ENCODE measurements at regions not wholly inside any gene's neighbourhood (a gene's known extent, or its start where the extent isn't known, plus 50 kb on each side); places are given as distances from the start of the nearest gene placed in this dataset.

DNA sequence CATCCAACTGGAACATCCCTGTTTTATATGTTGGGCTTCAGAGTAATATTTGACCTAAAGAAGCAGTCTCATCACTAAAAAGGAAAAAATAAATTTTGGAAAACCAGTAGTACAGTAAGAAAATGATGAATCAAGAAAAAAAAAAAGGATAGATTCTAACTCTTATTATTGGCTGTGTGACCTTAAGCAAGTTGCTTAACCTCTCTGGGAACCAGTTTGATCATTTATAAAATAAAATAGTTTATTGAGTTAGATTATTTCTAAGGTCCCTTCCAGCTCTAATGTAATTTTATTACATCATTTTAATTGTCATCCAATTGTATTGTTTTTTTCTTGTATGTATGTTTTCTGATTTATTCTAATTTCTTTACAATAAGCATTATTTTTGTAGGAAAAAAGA, 127.0 kb downstream of the PRELID2 start:
- H3K4me3 Mint-ChIP-seq, result no peak overlapping the region
- H3K4me1 Mint-ChIP-seq, result no peaks in the 10 kb centered on the region
- no peaks in the 10 kb centered on the region for H3K36me3 Mint-ChIP-seq
- Histone ChIP-seq H3K27me3 (ENCODE audit: control insufficient read depth in 2 of 2, insufficient read depth in 2 of 2, low read length in 2 of 2) (no peaks in the 10 kb centered on the region), H3K4me3 (ENCODE audit: low read length) (no peak overlapping the region), H3K36me3 (ENCODE audit: control insufficient read depth in 2 of 3, insufficient read depth in 3 of 3, low read length in 3 of 3) (no peaks in the 10 kb centered on the region), H3K27ac (ENCODE audit: low read depth, low read length) (no peak overlapping the region), H3K9me3 (ENCODE audit: control insufficient read depth in 2 of 3, low read length in 3 of 3) (no peaks in the 10 kb centered on the region), H3K4me1 (ENCODE audit: control insufficient read depth in 2 of 2, insufficient read depth in 2 of 2, low read length in 2 of 2) (no peaks in the 10 kb centered on the region)
- ChIA-PET CTCF (no interaction called here), POLR2A (no interaction called here)
- DNase-seq (no peak), ATAC-seq (no peak)
- H3K27ac Mint-ChIP-seq, result no peak overlapping the region
- intact Hi-C loops (cut with micrococcal nuclease), result no loop called here
- peaks cover 0 to 4% (median 0%) of the 10 kb centered on the region in 5 donors for H3K27me3 Mint-ChIP-seq
- no peaks in the 10 kb centered on the region for H3K9me3 Mint-ChIP-seq

GRCh38 chr5:145704724-145705123, 130.4 kb downstream of the PRELID2 start:
- Histone ChIP-seq H3K4me3 (ENCODE audit: low read length) (no peak overlapping the region), H3K27ac (ENCODE audit: low read depth, low read length) (no peak overlapping the region), H3K36me3 (ENCODE audit: control insufficient read depth in 2 of 3, insufficient read depth in 3 of 3, low read length in 3 of 3) (no peaks in the 10 kb centered on the region), H3K27me3 (ENCODE audit: control insufficient read depth in 2 of 2, insufficient read depth in 2 of 2, low read length in 2 of 2) (no peaks in the 10 kb centered on the region), H3K4me1 (ENCODE audit: control insufficient read depth in 2 of 2, insufficient read depth in 2 of 2, low read length in 2 of 2) (no peaks in the 10 kb centered on the region), H3K9me3 (ENCODE audit: control insufficient read depth in 2 of 3, low read length in 3 of 3) (no peaks in the 10 kb centered on the region)
- ATAC-seq (no peak), DNase-seq (no peak)
- Mint-ChIP-seq H3K4me3 (no peak overlapping the region), H3K27me3 (peaks cover 0 to 3% (median 0%) of the 10 kb centered on the region in 5 donors), H3K4me1 (no peaks in the 10 kb centered on the region), H3K9me3 (no peaks in the 10 kb centered on the region), H3K27ac (no peak overlapping the region), H3K36me3 (no peaks in the 10 kb centered on the region)
- intact Hi-C loops (cut with micrococcal nuclease), result no loop called here
- POLR2A ChIA-PET, result no interaction called here
- CTCF ChIA-PET, result no interaction called here

DNA sequence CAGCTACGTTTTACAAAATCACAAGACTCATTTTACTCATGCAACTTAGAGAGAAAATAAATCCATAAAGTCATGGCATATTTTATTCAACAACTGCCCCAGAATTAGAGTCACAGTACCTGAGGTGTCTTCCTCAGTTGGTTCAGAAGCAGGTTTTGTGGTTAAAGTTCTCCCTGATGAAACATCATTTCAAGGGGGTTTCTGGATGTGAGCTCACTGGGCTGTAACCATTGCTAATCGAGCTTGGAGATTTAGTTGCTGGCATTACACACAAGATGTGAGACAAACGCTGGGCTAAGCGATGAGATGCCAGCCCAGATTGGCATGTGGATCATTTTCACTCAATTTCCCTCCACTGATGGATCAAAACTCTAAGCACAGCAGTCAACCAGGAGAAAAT, 131.3 kb downstream of the PRELID2 start:
- no peak for ATAC-seq
- Histone ChIP-seq H3K27ac (ENCODE audit: low read depth, low read length) (no peak overlapping the region), H3K4me1 (ENCODE audit: control insufficient read depth in 2 of 2, insufficient read depth in 2 of 2, low read length in 2 of 2) (no peaks in the 10 kb centered on the region), H3K9me3 (ENCODE audit: control insufficient read depth in 2 of 3, low read length in 3 of 3) (no peaks in the 10 kb centered on the region), H3K27me3 (ENCODE audit: control insufficient read depth in 2 of 2, insufficient read depth in 2 of 2, low read length in 2 of 2) (no peaks in the 10 kb centered on the region), H3K36me3 (ENCODE audit: control insufficient read depth in 2 of 3, insufficient read depth in 3 of 3, low read length in 3 of 3) (no peaks in the 10 kb centered on the region), H3K4me3 (ENCODE audit: low read length) (no peak overlapping the region)
- Mint-ChIP-seq H3K4me1 (no peaks in the 10 kb centered on the region), H3K4me3 (no peak overlapping the region), H3K36me3 (no peaks in the 10 kb centered on the region), H3K9me3 (no peaks in the 10 kb centered on the region), H3K27me3 (peaks cover 0 to 4% (median 0%) of the 10 kb centered on the region in 5 donors), H3K27ac (no peak overlapping the region)
- ChIA-PET POLR2A (no interaction called here), CTCF (no interaction called here)
- no peak for DNase-seq
- intact Hi-C loops (cut with micrococcal nuclease), result no loop called here

GRCh38 chr5:145701404-145701803, 133.7 kb downstream of the PRELID2 start:
- Mint-ChIP-seq H3K27ac (no peak overlapping the region), H3K36me3 (no peaks in the 10 kb centered on the region), H3K4me1 (no peaks in the 10 kb centered on the region), H3K4me3 (no peak overlapping the region), H3K9me3 (no peaks in the 10 kb centered on the region), H3K27me3 (peaks cover 0 to 4% (median 0%) of the 10 kb centered on the region in 5 donors)
- CTCF ChIA-PET, result no interaction called here
- no peaks in the 10 kb centered on the region for H3K27me3 ChIP-seq (ENCODE audit: control insufficient read depth in 2 of 2, insufficient read depth in 2 of 2, low read length in 2 of 2)
- no peak overlapping the region for H3K27ac ChIP-seq (ENCODE audit: low read depth, low read length)
- no peak for DNase-seq
- no peaks in the 10 kb centered on the region for H3K9me3 ChIP-seq (ENCODE audit: control insufficient read depth in 2 of 3, low read length in 3 of 3)
- H3K4me1 ChIP-seq (ENCODE audit: control insufficient read depth in 2 of 2, insufficient read depth in 2 of 2, low read length in 2 of 2), result no peaks in the 10 kb centered on the region
- no peak overlapping the region for H3K4me3 ChIP-seq (ENCODE audit: low read length)
- POLR2A ChIA-PET, result no interaction called here
- ATAC-seq, result no peak
- H3K36me3 ChIP-seq (ENCODE audit: control insufficient read depth in 2 of 3, insufficient read depth in 3 of 3, low read length in 3 of 3), result no peaks in the 10 kb centered on the region
- intact Hi-C loops (cut with micrococcal nuclease), result no loop called here

GRCh38 chr5:145699846-145700245, 135.3 kb downstream of the PRELID2 start:
- no peak overlapping the region for H3K4me3 ChIP-seq (ENCODE audit: low read length)
- intact Hi-C loops (cut with micrococcal nuclease), result loop anchor here in 1 of 2 donors (5.0 kb wide), 1 partner anchor 727 kb away; no protein-coding TSS in a partner anchor
- Mint-ChIP-seq H3K36me3 (no peaks in the 10 kb centered on the region), H3K27ac (no peak overlapping the region), H3K9me3 (no peaks in the 10 kb centered on the region), H3K4me1 (no peaks in the 10 kb centered on the region), H3K4me3 (no peak overlapping the region), H3K27me3 (peaks cover 0 to 4% (median 4%) of the 10 kb centered on the region in 5 donors)
- H3K27me3 ChIP-seq (ENCODE audit: control insufficient read depth in 2 of 2, insufficient read depth in 2 of 2, low read length in 2 of 2), result no peaks in the 10 kb centered on the region
- DNase-seq (no peak), ATAC-seq (no peak)
- no peaks in the 10 kb centered on the region for H3K36me3 ChIP-seq (ENCODE audit: control insufficient read depth in 2 of 3, insufficient read depth in 3 of 3, low read length in 3 of 3)
- CTCF ChIA-PET, result no interaction called here
- H3K9me3 ChIP-seq (ENCODE audit: control insufficient read depth in 2 of 3, low read length in 3 of 3), result no peaks in the 10 kb centered on the region
- H3K4me1 ChIP-seq (ENCODE audit: control insufficient read depth in 2 of 2, insufficient read depth in 2 of 2, low read length in 2 of 2), result no peaks in the 10 kb centered on the region
- POLR2A ChIA-PET, result no interaction called here
- H3K27ac ChIP-seq (ENCODE audit: low read depth, low read length), result no peak overlapping the region

- no peak overlapping the region for H3K27ac Mint-ChIP-seq
- H3K9me3 Mint-ChIP-seq, result no peaks in the 10 kb centered on the region
- no peaks in the 10 kb centered on the region for H3K27me3 ChIP-seq (ENCODE audit: control insufficient read depth in 2 of 2, insufficient read depth in 2 of 2, low read length in 2 of 2)
- peak in 1 of 9 donors; percentile 0 for DNase-seq
- ChIA-PET CTCF (no interaction called here), POLR2A (no interaction called here)
- no peaks in the 10 kb centered on the region for H3K36me3 ChIP-seq (ENCODE audit: control insufficient read depth in 2 of 3, insufficient read depth in 3 of 3, low read length in 3 of 3)
- no peak overlapping the region for H3K27ac ChIP-seq (ENCODE audit: low read depth, low read length)
- H3K27me3 Mint-ChIP-seq, result peaks cover 0 to 4% (median 4%) of the 10 kb centered on the region in 5 donors
- intact Hi-C loops (cut with micrococcal nuclease), result loop anchor here in 1 of 2 donors (1.0 to 5.0 kb wide), 2 partner anchors 128 to 730 kb away; no protein-coding TSS in a partner anchor
- H3K4me3 ChIP-seq (ENCODE audit: low read length), result no peak overlapping the region
- H3K36me3 Mint-ChIP-seq, result no peaks in the 10 kb centered on the region
- no peak overlapping the region for H3K4me3 Mint-ChIP-seq
- no peak for ATAC-seq
- H3K4me1 Mint-ChIP-seq, result no peaks in the 10 kb centered on the region
- no peaks in the 10 kb centered on the region for H3K9me3 ChIP-seq (ENCODE audit: control insufficient read depth in 2 of 3, low read length in 3 of 3)
- no peaks in the 10 kb centered on the region for H3K4me1 ChIP-seq (ENCODE audit: control insufficient read depth in 2 of 2, insufficient read depth in 2 of 2, low read length in 2 of 2)
These were observed 137.7 kb downstream of the PRELID2 start for GRCh38 chr5:145697251-145697990.

- no peak overlapping the region for H3K27ac ChIP-seq (ENCODE audit: low read depth, low read length)
- H3K4me1 ChIP-seq (ENCODE audit: control insufficient read depth in 2 of 2, insufficient read depth in 2 of 2, low read length in 2 of 2), result no peaks in the 10 kb centered on the region
- no peak overlapping the region for H3K4me3 ChIP-seq (ENCODE audit: low read length)
- CTCF ChIA-PET, result no interaction called here
- POLR2A ChIA-PET, result no interaction called here
- H3K36me3 ChIP-seq (ENCODE audit: control insufficient read depth in 2 of 3, insufficient read depth in 3 of 3, low read length in 3 of 3), result no peaks in the 10 kb centered on the region
- Mint-ChIP-seq H3K9me3 (peaks cover 0 to 2% (median 0%) of the 10 kb centered on the region in 11 donors), H3K27ac (no peak overlapping the region), H3K4me3 (no peak overlapping the region), H3K36me3 (no peaks in the 10 kb centered on the region), H3K4me1 (peaks cover 0 to 4% (median 0%) of the 10 kb centered on the region in 7 donors), H3K27me3 (no peaks in the 10 kb centered on the region)
- H3K9me3 ChIP-seq (ENCODE audit: control insufficient read depth in 2 of 3, low read length in 3 of 3), result no peaks in the 10 kb centered on the region
- H3K27me3 ChIP-seq (ENCODE audit: control insufficient read depth in 2 of 2, insufficient read depth in 2 of 2, low read length in 2 of 2), result no peaks in the 10 kb centered on the region
- ATAC-seq (peak; percentile 88), DNase-seq (no peak)
- intact Hi-C loops (cut with micrococcal nuclease), result no loop called here
These were observed 145.9 kb downstream of the PRELID2 start for GRCh38 chr5:145689235-145689634.

Data from naive thymus-derived CD4-positive, alpha-beta T cell (primary cell).